Neural crest cell (in vitro differentiated cells): ENCODE measurements at regions not wholly inside any gene's neighbourhood (a gene's known extent, or its start where the extent isn't known, plus 50 kb on each side); places are given as distances from the start of the nearest gene placed in this dataset.

Experiments
- DNase-seq: peaks from one replicate; pipeline ENCODE4 v3.0.0; 2021; ENCODE audit warnings: low read depth, mixed read lengths, low spot score
- H3K27ac Mint-ChIP-seq: one replicate; pipeline ENCODE4 v1.8.0; 2021; ENCODE audit warnings: mild to moderate bottlenecking, mixed read lengths; ENCODE audit not compliant: unreplicated experiment
- H3K27me3 Mint-ChIP-seq: 2 replicates; pipeline ENCODE4 v1.8.0; 2021; ENCODE audit warnings: low read depth, mild to moderate bottlenecking, mixed read lengths
- H3K36me3 Mint-ChIP-seq: 2 replicates; pipeline ENCODE4 v1.8.0; 2021; ENCODE audit warnings: low read depth, mild to moderate bottlenecking, mixed read lengths
- H3K4me1 Mint-ChIP-seq: 2 replicates; pipeline ENCODE4 v1.8.0; 2021; ENCODE audit warnings: mixed read lengths
- H3K4me3 Mint-ChIP-seq: one replicate; pipeline ENCODE4 v1.8.0; 2021; ENCODE audit warnings: mild to moderate bottlenecking, mixed read lengths
- H3K9me3 Mint-ChIP-seq: 2 replicates; pipeline ENCODE4 v1.8.0; 2021; ENCODE audit warnings: mixed read lengths
- CTCF ChIP-seq: fragments of 200-600 bp; sonication (generic); conservative IDR thresholded peaks from 2 replicates; pipeline ENCODE4 v1.5.0; 2021; ENCODE audit warnings: antibody characterized with exemption, mild to moderate bottlenecking

- Mint-ChIP-seq H3K36me3 (no peaks in the 10 kb centered on the region), H3K27me3 (no peaks in the 10 kb centered on the region), H3K27ac (no peak overlapping the region), H3K4me3 (no peak overlapping the region), H3K4me1 (peaks cover 12% of the 10 kb centered on the region), H3K9me3 (no peaks in the 10 kb centered on the region)
- no peak for DNase-seq
- no peak for TF ChIP-seq CTCF
These were observed 57.6 kb upstream of the IER3 start for GRCh38 chr6:30801950-30802349.

- Mint-ChIP-seq H3K9me3 (no peaks in the 10 kb centered on the region), H3K4me1 (peaks cover 12% of the 10 kb centered on the region), H3K27me3 (no peaks in the 10 kb centered on the region), H3K4me3 (no peak overlapping the region), H3K36me3 (no peaks in the 10 kb centered on the region), H3K27ac (no peak overlapping the region)
- no peak for DNase-seq
- TF ChIP-seq CTCF, result no peak
These were observed 56.5 kb upstream of the IER3 start for GRCh38 chr6:30800871-30801270.

- Mint-ChIP-seq H3K36me3 (no peaks in the 10 kb centered on the region), H3K27ac (no peak overlapping the region), H3K27me3 (no peaks in the 10 kb centered on the region), H3K4me3 (no peak overlapping the region), H3K4me1 (peaks cover 12% of the 10 kb centered on the region), H3K9me3 (no peaks in the 10 kb centered on the region)
- DNase-seq, result no peak
- no peak for TF ChIP-seq CTCF
These were observed 54.9 kb upstream of the IER3 start for GRCh38 chr6:30799210-30799609.

- Mint-ChIP-seq H3K4me1 (peaks cover 17% of the 10 kb centered on the region), H3K36me3 (no peaks in the 10 kb centered on the region), H3K27ac (no peak overlapping the region), H3K9me3 (no peaks in the 10 kb centered on the region), H3K4me3 (no peak overlapping the region), H3K27me3 (no peaks in the 10 kb centered on the region)
- no peak for DNase-seq
- TF ChIP-seq CTCF, result no peak
These were observed 54.1 kb upstream of the IER3 start for GRCh38 chr6:30798494-30798893.

- no peak overlapping the region for H3K4me3 Mint-ChIP-seq
- no peaks in the 10 kb centered on the region for H3K27me3 Mint-ChIP-seq
- peaks cover 17% of the 10 kb centered on the region for H3K4me1 Mint-ChIP-seq
- no peaks in the 10 kb centered on the region for H3K9me3 Mint-ChIP-seq
- no peak for TF ChIP-seq CTCF
- H3K27ac Mint-ChIP-seq, result no peak overlapping the region
- H3K36me3 Mint-ChIP-seq, result no peaks in the 10 kb centered on the region
- no peak for DNase-seq
These were observed 51.4 kb upstream of the IER3 start for GRCh38 chr6:30795549-30796293.
